Kasumi-1 (cell line): ENCODE measurements at regions not wholly inside any gene's neighbourhood (a gene's known extent, or its start where the extent isn't known, plus 50 kb on each side); places are given as distances from the start of the nearest gene placed in this dataset.
"Not testable (repeated sequence)": the region's sequence is repeated elsewhere in the genome, so short reads cannot be mapped to it uniquely, and the experiment has no call there.

Experiments used
- DNase-seq, 2 experiments: peaks; one replicate each; lab custom pipeline; 2025; lab: John Stamatoyannopoulos, UW

DNA sequence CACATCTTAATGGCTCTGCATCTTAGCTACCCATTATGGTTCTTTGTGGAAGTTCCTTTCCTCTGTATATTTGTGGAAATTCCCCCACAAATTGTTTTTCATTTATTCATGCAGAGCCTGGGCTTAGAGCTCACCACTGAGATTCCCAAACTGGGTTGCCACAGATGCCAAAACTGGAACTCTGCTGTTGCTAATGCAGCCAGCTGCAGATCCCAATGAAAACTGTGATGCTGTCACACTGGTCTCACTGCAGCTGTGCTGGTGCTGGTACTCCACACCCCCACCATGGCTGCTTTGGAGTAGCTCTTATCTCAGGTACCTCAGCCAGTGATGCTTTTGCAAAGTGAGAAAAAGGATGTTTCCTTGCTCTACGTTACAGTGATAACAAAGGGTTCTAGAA, 87.7 kb downstream of the DCK start:
- DNase-seq = no peak

DNA sequence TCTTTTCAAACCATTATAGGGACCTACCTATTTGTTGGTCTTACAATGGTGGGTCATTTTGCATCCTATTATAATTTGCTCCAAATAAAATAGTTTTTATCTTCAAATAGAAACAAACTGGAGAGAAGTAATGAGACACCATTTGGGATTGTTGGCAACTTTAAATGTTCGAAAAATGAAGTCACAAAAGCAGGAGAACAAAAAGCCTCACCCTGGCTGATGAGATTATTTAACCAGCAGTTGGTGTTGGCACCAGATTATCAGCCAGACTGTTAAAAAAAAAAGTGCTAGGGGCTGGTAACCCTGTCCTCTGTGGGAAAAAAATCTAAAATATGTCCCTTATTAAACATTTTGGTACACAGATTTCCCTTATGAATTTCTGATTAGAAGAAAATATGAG, 100.3 kb downstream of the DCK start:
- DNase-seq = no peak

DNA sequence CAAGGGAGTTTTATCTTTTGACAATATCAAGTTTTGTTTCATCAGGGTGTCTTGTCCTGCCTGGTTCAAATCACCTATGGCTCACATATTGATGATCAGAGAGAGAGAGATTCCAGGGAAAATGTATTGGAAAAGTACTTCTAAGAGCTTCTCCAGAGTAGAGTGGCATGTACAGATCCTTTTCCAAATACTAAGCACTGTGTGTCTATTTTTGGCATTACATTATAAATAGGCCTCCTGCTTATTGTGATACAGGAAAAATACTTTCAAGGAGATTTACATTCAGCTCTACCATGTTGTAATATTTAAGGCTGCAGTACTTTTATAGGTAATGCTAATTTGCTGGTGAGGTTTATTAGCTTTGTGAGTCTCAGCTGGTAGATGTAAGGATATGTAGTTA, 100.8 kb downstream of the DCK start:
- no peak for DNase-seq

DNA sequence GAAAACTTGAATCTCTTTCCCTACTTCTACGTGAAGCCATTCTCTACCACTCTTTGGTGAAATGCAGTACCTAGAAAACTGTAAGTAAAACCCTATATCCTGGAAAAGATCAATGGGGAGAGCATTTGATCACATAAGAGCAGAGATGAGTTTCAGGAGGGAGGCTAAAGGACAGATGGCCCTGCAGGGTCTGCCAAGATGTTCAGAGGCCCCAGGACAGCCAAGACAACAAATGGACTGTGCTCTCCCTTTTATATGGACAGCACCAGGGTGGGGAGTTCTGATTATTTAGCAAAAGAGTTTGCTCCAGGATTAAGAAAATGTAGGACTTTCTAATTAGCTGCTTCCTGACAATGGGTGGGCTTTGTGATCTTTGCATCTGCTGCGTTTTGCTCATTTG, 101.7 kb downstream of the DCK start:
- DNase-seq = no peak

DNA sequence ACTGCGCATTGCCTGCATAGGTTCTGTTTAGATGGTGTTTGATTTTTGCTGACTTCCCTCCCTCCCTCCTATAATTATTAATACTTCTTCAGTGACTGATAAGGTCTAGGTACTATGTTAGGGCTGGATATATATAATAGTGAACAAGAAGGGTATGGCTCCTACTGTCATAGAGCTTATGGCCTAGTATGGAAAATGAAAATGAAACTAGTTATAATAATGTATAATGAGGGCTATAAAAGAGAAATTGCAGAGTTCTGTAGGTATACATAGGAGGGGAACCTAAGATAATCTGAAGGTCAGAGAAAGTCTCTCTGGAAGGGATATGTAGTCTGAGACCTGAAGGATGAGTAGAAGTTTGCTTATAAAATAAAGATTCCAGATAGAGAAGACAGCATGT, 102.1 kb downstream of the DCK start:
- DNase-seq = no peak

DNA sequence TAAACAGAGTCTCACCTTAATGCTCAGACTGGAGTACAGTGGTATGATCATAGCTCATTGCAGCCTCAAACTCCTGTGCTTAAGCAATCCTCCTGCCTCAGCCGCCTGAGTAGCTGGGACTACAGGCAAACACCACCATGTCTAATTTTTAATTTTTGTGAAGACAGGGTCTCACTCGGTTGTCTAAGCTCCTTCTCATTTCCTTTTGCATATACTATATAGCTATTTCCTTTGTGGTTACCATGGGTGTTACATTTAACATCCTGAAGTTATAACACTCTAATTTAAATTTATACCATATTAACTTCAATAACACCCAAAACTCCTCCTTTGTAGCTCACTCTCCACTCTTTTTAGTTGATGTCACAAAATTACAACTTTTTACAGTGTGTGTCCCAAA, 114.3 kb downstream of the DCK start:
- DNase-seq = peak; percentile 36 to 55

DNA sequence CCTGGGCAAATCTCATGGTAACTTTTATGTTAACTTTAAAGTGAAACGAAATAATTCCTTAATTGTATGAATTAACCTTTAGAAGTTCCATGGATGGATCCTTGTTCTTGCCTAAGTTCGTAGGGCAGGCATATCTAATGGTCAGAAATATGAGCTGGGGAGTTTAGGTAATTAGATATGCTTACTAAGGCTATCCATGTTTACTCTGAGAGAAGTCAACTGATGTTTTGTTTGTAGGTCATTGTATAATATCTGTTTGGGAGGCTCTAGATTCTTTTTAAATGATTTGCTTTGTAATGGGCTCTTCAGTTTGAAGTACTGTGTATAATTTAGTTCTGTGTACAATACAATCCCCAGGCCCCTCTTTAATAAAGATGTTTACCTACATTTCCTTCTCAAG, 117.0 kb downstream of the DCK start:
- DNase-seq = no peak

DNA sequence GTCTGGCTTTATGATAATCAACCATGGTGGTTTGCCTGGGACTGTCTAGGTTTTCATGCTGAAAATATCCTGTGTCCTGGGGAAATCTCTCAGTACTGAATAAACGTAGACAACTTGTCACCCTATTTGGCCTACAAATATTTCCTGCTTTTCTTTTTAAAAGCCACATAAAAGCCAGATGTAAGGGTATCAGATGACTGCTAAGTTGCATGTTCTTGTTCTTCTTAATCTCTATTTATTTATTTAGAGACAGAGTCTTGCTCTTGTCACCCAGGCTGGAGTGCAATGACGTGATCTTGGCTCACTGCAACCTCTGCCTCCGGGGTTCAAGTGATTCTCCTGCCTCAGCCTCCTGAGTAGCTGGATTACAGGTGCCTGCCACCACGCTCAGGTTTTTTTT, 117.7 kb downstream of the DCK start:
- DNase-seq = not testable (repeated sequence)

DNA sequence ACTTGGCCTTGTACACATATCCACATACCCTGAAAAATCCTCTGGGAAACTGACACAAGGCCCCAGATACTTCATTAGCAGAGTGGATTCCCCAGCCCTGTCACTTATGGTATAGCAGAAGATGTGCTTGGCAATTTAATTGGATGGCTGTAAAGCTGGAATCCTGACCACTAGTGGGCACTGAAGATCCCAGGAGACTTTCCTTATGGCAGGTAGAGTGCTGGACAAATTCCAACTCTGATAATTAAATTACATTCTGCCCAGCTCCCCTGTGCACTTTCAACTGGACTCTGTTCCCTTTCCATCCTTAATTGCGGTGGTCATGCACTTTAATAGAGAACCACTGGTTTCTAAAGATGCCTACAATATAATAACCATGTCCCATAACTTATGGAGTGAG, 119.8 kb downstream of the DCK start:
- no peak for DNase-seq

DNA sequence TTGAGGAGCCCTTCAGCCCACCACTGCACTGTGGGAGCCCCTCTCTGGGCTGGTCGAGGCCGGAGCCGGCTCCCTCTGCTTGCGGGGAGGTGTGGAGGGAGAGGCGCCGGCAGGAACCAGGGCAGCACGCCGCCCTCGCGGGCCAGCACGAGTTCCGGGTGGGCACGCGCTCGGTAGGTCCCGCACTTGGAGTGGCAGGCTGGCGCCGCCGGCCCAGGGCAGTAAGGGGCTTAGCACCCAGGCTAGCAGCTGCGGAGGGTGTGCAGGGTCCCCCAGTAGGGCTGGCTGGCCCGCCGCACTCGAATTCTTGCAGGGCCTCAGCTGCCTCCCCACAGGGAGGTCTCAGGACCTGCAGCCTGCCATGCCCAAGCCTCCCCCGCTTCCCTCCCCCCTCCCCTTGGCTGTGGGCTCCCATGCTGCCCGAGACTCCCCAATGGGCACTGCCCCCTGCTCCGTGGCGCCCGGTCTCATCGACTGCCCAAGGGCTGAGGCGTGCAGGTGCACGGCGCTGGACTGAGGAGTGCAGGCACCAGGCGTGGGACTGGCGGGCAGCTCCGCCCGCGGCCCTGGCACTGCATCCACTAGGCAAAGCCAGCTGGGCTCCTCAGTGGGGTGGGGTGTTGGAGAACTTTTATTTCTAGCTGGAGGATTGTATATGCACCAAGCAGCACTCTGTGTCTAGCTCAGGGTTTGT, 127.5 kb downstream of the DCK start:
- DNase-seq = no peak

DNA sequence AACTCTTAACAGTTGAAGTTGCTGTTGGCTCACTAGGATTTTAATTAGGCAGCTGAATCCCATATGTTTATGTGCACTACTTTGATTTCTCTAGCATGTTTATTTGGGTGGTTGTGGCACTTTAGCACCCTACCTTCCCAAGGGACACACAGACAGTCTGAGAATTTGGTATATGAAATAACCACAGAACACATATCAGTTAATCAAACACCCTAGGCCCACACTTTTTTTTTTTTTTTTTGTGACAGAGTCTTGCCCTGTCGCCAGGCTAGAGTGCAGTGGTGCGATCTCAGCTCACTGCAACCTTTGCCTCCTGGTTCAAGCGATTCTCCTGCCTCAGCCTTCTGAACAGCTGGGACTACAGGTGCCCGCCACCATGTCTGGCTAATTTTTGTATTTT, 130.5 kb downstream of the DCK start:
- no peak for DNase-seq

DNA sequence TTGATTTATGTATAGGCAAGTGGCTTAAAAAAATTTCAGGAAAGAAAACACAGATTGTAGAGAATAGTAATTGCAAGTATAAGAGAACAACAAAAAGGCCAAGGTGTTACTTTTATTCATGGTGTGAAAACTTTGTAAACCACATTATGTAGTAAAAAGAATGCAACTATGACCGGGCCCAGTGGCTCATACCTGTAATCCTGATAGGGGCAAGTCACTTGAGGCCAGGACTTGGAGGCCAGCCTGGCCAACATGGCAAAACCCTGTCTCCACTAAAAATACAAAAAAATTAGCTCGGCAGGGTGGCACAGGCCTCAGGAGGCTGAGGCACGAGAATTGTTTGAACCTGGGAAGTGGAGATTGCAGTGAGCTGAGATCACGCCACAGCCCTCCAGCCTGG, 131.7 kb downstream of the DCK start:
- DNase-seq = no peak

DNA sequence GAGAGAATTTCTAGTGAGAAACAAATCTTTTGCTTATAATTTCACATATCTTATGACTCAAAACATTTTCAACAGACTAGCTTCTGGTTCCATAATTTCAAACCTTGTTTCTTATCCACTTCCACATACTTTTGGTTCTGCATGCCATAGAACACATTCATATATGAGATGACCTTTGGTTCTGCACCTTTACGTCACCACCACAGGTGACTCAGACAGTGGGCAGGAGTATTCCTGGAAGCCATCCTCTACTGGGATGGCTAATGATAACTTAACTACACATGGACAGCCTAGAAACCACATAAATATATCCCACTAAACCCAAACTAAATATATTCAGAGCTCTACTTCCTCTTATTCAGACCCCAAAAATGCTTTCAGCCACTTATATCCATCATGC, 133.3 kb downstream of the DCK start:
- no peak for DNase-seq

DNA sequence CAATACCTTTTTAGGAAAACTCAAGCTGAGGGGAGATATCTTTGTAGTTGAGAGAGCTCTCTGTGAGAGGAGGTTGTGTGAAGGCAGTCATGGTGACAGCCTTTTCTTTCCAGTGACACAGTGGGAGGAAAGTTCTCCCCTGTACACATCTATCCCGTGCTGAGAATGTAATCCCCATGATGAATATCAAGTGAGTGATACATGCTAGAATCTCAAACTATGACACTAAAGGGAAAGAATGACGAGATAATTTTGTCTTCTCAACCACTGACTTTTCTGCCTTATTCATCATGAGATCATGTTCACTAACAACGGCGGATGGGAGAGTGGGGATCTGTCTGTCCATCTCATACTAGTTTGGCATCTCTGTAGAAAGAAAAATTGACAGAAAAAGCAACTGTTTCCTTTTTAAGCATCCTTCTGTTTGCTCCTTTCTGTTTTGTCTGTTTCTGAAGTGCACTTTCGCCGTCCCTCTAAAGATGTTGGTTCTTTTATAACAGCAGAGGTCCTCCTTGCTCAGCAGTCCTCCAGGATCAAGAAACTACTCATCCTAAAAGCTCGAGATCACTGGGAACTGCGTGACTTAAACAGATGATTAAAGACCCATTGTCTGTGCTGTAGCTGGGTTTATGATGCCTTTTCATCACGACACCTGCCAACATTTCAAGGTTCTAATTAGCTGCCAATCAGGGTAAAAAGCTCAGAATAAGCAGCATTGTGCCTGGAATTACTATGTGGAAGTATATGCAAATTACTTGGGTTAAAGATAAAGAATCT, 137.6 kb downstream of the DCK start:
- no peak for DNase-seq

DNA sequence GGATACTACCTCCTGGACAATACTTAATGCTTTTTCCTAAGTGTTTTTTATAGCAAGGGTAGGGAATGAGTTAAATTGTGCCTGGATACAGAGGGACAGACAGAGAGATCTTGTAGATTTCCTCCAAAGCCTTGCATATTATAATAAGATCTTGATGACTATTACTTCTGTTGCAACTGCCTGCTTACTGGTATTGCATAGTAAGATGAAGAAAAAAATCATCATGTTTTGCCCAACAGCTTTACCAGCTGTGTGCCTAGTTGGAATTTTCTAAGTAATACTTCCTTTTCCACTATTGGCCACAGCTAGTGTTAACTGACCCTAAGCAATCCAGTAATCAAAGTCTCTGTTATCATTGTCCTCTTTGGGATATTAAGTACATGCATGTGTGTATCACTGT, 139.0 kb downstream of the DCK start:
- no peak for DNase-seq

DNA sequence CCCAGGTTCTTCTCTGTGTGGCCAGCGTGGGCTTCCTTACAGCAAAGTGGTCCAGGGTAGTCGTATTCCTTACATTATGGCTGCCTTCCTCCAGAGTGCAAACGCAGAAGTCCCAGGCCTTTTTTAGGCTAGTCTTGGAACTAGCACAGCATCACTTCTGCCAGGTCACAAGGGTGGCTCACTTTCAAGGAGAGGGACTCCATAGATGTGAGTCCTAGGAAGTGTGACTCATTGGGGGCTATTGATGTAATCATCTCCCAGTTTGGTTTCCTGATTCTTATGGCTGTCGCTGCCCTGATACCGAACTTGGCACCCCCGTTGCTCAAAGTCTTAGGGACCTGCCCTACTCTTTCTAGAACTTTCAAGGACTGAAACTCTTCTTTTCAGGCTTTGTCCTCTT, 140.0 kb downstream of the DCK start:
- no peak for DNase-seq

DNA sequence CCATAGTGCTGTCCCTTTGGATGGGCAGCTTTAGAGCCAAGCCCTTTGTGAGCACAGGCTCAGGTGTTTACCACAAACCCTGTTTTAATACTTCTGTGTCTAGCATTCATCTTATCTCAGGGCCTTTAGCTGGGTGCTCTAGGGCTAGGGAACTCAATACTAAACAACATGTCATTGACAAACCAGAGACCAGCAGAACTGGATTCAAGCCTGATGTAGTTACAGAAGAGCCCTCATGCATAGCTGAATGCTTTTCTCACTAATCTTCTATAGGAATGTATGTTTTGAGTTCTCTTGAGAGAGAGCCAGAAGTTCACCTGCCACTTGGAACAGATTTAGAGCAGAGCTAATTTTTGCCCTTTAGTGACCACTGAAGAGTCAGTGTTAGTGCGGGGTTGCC, 142.6 kb downstream of the DCK start:
- no peak for DNase-seq

DNA sequence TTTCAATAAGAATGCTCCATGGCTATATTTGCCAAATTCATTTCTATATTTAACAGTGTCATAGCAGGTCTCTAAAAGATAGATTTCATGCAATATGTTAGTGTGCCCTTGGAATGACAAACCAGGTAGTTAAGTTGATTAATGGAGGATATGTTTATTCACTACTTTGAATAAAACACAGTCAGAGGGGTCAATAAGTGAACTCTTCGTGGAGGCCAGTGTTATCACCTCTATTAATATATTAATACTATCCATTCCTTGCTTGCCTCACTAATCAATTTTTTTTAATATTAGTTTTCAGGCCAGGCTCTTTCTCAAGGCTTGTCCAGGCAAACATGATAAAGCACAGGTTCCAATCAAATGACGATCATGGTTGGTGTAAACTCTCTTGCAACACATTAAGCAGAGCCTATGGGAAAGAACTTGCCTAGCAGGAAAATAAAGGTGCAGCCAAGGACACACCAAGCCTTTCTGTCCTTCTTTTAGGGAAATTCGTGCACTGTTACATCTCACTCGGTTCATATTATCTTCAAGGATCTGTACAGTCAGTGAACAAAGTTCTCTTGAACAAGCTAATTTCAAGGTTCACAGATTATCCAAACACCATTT, 144.7 kb downstream of the DCK start:
- no peak for DNase-seq

DNA sequence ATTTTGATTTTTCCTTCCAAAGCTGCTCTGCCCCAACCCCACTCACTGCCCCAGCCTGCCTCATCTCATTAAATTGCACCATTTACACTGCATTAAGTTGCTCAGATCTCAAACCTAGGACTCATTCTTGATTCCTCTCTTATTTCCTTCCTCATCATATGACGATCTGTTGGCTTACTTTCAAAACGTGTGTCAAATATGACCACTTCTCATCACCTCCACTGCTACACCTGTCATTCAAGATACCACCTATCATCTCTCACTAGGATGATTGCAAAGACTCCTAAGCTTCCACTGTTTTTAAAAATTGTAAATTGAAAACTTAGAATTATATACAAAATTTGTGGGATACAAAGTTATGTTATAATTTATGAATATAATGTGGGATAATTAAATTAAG, 147.1 kb downstream of the DCK start:
- DNase-seq = no peak

DNA sequence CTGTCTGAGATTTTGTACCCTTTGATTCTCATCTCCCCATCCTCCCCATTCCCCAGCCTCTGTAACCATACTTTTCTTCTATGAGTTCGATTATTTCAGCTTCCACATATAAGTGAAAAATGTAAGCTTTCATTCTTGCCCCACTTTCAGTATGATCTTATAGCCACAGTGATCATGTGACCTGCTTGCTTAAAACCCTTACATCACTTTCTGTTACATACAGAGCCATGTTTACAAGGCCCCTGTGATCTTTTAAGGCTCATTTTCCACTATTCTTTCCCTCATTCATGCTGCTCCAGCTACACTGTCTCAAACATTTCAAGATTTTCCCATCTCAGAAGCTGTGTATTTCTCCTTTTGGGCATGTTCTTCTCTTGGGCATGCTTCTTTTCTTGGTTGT, 147.7 kb downstream of the DCK start:
- no peak for DNase-seq

DNA sequence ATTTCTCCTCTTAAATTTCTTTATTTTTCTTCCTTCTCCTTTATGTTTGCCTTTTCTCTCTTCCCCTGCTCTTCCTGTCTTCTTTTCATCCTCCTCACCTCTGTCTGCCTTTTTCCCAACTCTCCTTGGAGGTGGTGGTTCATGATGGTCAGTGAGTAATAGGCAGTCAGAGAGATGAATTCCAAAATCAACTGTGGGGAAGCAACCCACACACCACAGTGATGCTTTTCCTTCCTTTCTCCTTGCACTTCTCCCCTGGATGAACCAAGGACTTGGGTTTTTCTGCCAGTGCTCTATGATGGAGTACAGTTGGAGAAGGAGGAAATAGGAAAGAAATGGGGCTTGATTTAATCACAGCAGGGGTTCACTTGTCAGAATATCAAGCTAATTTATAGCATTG, 153.8 kb downstream of the DCK start:
- DNase-seq = no peak

DNA sequence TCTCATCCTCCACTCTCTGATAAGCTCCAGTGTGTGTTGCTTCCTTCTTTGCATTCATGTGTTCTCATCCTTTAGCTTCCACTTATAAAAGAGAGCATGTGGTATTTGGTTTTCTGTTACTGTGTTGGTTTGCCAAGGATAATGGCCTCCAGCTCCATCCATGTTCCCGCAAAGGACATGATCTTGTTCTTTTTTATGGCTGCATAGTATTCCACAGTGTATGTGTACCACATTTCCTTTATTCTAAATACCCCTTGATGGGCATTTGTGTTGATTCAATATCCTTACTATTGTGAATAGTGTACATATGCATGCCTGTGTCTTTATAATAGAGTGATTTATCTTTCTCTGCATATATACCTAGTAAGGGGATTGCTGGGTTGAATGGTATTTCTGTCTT, 155.1 kb downstream of the DCK start:
- no peak for DNase-seq

DNA sequence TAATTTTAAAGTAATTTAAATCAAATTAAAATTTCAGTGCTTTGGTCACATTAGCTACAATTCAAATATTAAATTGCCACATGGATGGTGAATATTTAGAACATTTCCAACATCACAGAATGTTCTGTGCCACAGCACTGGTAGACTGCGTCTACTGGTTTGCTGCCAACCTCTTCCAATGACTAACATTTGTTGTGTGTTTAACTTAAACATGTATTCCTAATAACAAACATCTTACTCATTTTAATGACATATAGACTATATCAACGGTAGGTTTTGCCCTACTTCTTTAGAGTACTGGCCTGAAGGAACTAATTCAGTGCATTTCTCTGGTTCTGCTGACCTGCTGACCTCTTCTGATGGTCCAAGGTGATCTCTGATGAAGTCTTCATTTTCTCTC, 157.6 kb downstream of the DCK start:
- no peak for DNase-seq

DNA sequence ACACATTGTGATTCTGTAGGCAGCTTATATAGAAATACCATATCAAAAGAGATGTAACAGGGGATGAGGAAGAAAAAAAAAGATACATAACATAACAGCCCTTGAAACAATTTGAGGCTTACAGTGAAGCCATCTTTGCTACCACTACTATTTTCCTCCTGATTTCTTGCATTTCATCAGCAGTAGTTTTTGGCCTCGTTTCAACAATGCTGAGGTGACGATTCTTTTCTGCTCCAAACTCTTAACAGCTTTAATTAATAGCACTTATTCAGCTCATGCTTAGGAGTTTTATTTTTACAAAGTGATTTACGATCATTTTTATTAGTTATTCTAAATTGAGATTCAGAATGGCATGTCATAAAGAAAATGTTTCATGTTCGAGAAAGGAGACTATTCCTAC, 163.2 kb downstream of the DCK start:
- no peak for DNase-seq
